SK-N-SH treated with all-trans-retinoic acid at 6 μM for 48 hours (cell line): ENCODE measurements at regions not wholly inside any gene's neighbourhood (a gene's known extent, or its start where the extent isn't known, plus 50 kb on each side); places are given as distances from the start of the nearest gene placed in this dataset.

Experiments used
- BACH2 ChIP-seq: fragments of 250-450 bp; sonication (Bioruptor Pico); IDR thresholded peaks from 2 replicates; pipeline ENCODE4 v1.9.0; 2021; ENCODE audit warnings: mild to moderate bottlenecking, borderline replicate concordance
- CREB5 ChIP-seq: fragments of 250-450 bp; sonication (Bioruptor Pico); IDR thresholded peaks from 2 replicates; pipeline ENCODE4 v1.5.1; 2020; ENCODE audit warnings: low read depth, mild to moderate bottlenecking, moderate library complexity
- CSRNP3 ChIP-seq: fragments of 250-450 bp; sonication (Bioruptor Pico); IDR thresholded peaks from 2 replicates; pipeline ENCODE4 v1.5.1; 2021; ENCODE audit warnings: mild to moderate bottlenecking, moderate library complexity
- GLIS3 ChIP-seq: fragments of 250-450 bp; sonication (Bioruptor Pico); IDR thresholded peaks from 2 replicates; pipeline ENCODE4 v1.5.0; 2020; ENCODE audit warnings: mild to moderate bottlenecking, moderate library complexity
- ISL1 ChIP-seq: fragments of 250-450 bp; sonication (Bioruptor Pico); IDR thresholded peaks from 2 replicates; pipeline ENCODE4 v2.1.2; 2022; ENCODE audit warnings: mild to moderate bottlenecking, moderate library complexity
- OSR1 ChIP-seq: fragments of 250-450 bp; sonication (Bioruptor Pico); IDR thresholded peaks from 2 replicates; pipeline ENCODE4 v1.8.0; 2022; ENCODE audit warnings: moderate library complexity, mild to moderate bottlenecking, inconsistent platforms
- PATZ1 ChIP-seq: fragments of 250-450 bp; sonication (Bioruptor Pico); IDR thresholded peaks from 2 replicates; pipeline ENCODE4 v1.8.0; 2020; ENCODE audit warnings: mild to moderate bottlenecking, moderate library complexity, borderline replicate concordance
- POU6F1 ChIP-seq: fragments of 250-450 bp; sonication (Bioruptor Pico); IDR thresholded peaks from 2 replicates; pipeline ENCODE4 v1.8.0; 2021; ENCODE audit warnings: low read depth, mild to moderate bottlenecking, moderate library complexity, borderline replicate concordance
- RARB ChIP-seq: fragments of 250-450 bp; sonication (Bioruptor Pico); IDR thresholded peaks from 2 replicates; pipeline ENCODE4 v1.8.0; 2021; ENCODE audit warnings: mild to moderate bottlenecking, moderate library complexity
- TCF4 ChIP-seq: fragments of 250-450 bp; sonication (Bioruptor Pico); IDR thresholded peaks from 2 replicates; pipeline ENCODE4 v1.8.0; 2021; ENCODE audit warnings: mild to moderate bottlenecking, moderate library complexity, borderline replicate concordance
- ZFP30 ChIP-seq: fragments of 450-650 bp; formaldehyde crosslinking; IDR thresholded peaks from 2 replicates; pipeline ENCODE4 v1.5.0; 2022; ENCODE audit warnings: mild to moderate bottlenecking, moderate library complexity
- ZNF565 ChIP-seq: fragments of 450-650 bp; formaldehyde crosslinking; conservative IDR thresholded peaks from 2 replicates; pipeline ENCODE4 v1.5.0; 2020; ENCODE audit warnings: low read depth, mild to moderate bottlenecking, moderate library complexity
- ZNF70 ChIP-seq: fragments of 450-650 bp; formaldehyde crosslinking; IDR thresholded peaks from 2 replicates; pipeline ENCODE4 v1.5.0; 2020; ENCODE audit warnings: mild to moderate bottlenecking, moderate library complexity
- ZNF8 ChIP-seq: fragments of 450-650 bp; formaldehyde crosslinking; IDR thresholded peaks from 2 replicates; pipeline ENCODE4 v1.5.0; 2020; ENCODE audit warnings: mild to moderate bottlenecking, moderate library complexity

- TF ChIP-seq CSRNP3 (CRISPR knock-in tag) (no peak), OSR1 (no peak), ZNF565 (no peak), CREB5 (CRISPR knock-in tag) (no peak), BACH2 (no peak), RARB (CRISPR knock-in tag) (no peak), ZNF8 (CRISPR knock-in tag) (no peak), PATZ1 (CRISPR knock-in tag) (no peak), GLIS3 (CRISPR knock-in tag) (no peak), POU6F1 (no peak), ISL1 (CRISPR knock-in tag) (no peak), ZFP30 (CRISPR knock-in tag) (no peak), TCF4 (CRISPR knock-in tag) (no peak), ZNF70 (CRISPR knock-in tag) (no peak)
Measured at GRCh38 chr5:135236908-135237747, 161.9 kb downstream of the MACROH2A1 start.
